ENCODE measurements at regions not wholly inside any gene's neighbourhood (a gene's known extent, or its start where the extent isn't known, plus 50 kb on each side); places are given as distances from the start of the nearest gene placed in this dataset.

DNA sequence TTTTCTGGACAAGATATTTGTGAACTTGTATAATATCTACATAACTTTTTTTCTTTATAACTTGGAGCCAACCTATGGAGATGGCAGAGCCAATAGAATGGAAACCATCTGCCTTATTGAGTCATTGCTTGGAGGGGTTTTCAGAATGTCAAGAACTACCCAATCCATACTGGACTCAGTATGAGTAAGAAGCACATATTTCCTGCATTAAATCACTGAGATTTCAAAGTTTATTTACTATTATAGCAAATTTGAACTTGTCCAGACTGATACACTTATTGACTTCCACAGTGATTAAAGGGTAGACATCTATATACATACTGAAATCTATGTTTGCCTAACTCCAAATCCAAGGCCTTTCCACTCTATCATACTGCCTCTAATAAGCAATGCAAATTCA, 704.0 kb downstream of the KCNA4 start:
- DNase-seq (ENCODE audit: low read depth, low spot score): no peak
- in situ Hi-C loops (cut with HindIII; ENCODE audit: low pct_unique_long_range_greater_than_20kb, low sequenced_read_pairs): no loop called here

DNA sequence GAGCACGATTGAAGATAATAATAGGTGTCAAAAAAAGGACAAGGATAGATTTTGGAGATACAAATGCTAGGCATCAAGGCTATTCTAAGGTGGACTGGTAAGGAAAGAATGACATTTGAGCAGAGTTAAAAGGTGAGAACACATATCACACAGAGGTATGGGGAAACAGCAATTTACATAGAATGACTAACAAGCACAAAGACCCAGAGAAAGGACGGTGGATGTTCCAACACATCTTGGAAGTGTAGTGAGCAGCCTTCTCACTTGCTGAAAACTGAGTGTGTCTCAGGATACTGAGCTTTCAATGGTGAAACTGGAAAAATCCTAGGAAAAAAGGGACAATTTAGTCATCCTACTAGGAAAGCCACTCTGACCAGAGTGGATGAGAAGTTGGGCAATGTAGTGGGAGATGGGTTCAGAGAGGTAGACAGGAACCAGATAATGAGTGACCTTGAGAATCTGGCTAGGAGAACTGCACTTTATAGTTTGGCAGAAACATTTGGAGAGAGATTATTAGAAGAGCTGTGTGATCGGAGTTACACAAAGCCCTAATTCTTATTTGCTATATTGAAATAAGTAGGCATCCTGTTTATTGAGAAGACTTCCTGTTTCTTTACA, 706.0 kb downstream of the KCNA4 start:
- in situ Hi-C loops (cut with HindIII; ENCODE audit: low pct_unique_long_range_greater_than_20kb, low sequenced_read_pairs): no loop called here
- no peak for DNase-seq (ENCODE audit: low read depth, low spot score)

DNA sequence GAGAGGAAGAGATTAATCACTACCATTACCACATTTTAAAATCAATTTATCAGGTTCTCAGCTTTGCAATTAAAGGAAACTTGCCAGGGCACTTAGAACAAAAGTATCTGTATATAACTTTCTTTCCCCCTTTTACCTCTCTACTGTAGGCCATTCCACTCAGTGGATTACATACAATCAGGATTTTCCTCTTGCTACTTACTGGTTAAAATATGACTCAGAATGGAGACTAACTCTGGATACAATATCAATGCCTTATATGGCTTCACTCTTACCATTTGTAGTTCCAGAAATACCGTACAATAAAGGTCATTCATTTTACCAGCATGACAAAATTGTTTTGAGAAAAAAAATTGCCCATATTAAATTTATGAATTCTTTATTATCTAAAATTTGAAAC, 706.8 kb downstream of the KCNA4 start:
- in situ Hi-C loops (cut with HindIII; ENCODE audit: low pct_unique_long_range_greater_than_20kb, low sequenced_read_pairs): no loop called here
- DNase-seq (ENCODE audit: low read depth, low spot score): no peak

DNA sequence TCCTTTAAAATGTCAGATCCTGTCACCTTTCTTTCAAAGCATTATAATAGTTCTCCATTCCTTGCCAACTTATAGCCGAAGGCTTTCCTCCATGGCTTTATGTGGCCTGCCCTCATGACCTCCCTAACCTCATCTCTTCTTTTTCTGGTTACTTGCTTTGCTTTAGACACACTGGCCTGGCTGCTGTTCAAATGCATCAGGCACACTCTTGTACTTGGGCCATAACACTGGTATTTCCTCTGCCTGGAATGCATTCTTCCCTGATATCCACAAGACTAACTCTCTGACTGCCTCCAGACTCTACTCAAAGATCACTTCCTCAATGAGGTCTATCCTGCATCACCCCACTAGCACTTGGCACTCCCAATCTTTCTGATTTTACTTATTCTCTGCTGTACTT, 710.3 kb downstream of the KCNA4 start:
- DNase-seq (ENCODE audit: low read depth, low spot score): peak; percentile 54
- in situ Hi-C loops (cut with HindIII; ENCODE audit: low pct_unique_long_range_greater_than_20kb, low sequenced_read_pairs): no loop called here

DNA sequence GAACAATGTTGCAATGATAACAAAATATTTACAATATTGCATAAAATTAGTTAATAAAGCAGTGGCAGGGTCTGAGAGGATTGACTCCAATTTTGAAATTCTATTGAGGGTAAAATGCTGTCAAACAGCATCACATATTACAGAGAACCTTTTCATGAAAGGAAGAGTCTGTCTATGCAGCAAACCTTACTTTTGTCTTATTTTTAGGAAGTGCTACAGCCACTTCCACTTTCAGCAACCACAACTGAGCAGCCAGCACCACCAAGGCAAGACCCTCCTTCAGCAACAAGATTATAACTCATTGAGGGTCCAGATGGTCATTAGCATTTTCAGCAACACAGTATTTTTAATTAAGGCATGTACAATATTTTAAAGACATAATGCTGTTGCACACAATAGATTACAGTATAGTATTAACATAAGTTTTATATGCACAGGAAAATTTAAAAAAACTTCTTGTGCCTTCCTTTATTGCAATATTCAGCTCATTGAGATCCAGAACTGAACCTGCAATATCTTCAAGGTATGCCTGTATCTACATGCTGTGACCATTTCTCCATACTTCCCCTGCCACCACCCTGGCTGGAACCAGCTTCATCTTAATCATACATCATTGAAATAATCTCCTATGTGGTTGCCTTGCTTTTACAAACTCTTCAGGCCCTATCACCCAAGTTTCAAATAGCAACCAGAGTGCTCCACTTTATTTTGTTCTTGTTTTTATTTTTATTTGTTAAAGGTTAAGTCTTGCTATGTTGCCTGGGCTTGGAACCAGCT, 711.2 kb downstream of the KCNA4 start:
- in situ Hi-C loops (cut with HindIII; ENCODE audit: low pct_unique_long_range_greater_than_20kb, low sequenced_read_pairs): no loop called here
- DNase-seq (ENCODE audit: low read depth, low spot score): no peak

DNA sequence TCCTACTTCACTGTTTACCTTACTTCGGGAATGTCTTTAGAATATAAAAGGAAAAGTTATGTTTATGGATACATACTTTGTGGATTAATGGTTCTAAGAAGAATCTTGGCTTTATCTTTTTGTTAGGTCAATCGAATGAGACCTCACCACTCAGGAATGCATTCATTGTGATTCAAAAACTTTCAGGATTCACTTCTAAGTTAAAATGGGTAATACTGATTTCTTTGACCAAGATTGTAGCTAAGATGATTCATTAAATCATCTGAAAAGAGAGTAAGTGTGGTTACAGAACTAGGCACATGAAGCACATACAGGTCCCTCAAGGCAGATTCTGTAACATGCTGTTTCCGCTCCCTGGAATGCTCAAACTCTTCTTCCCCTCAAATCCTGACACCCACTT, 716.4 kb downstream of the KCNA4 start:
- in situ Hi-C loops (cut with HindIII; ENCODE audit: low pct_unique_long_range_greater_than_20kb, low sequenced_read_pairs): no loop called here
- no peak for DNase-seq (ENCODE audit: low read depth, low spot score)

DNA sequence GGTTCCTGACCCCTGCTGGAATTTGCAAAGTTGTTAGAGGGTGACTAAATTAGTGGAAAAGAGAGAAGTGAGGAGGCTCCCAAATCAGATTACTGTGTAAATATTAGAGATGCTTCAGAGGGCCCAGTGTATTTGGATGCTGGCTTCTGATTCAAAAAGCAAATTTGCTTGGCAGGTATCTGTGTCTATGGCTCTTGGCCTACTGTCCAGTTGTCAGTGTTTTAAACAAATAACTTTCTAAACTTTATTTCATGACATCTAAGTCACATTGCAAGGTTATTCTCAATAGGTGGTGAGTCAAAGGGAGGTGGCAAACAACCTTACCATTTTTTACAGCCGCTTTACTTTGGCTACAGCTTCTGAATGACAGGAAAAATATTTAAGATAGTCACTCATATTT, 720.1 kb downstream of the KCNA4 start:
- DNase-seq (ENCODE audit: low read depth, low spot score): no peak
- in situ Hi-C loops (cut with HindIII; ENCODE audit: low pct_unique_long_range_greater_than_20kb, low sequenced_read_pairs): no loop called here

DNA sequence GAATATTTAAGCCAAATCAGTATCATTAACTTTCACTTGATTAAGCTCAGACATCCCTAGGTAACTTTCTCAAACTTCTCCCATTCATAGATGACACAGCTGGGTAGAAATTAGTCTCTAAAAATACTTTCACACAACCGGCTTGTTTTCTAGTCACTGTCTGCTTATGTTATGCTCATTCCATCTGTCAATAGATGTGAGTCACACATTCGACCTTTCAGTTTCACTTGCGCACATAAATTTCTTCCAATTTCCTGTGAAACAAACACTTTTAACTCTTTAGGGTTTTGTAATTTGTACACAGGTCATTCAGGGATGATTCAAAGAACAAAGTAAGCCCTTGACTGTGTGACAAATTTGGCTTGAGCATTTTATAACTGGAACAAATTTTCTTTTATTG, 723.0 kb downstream of the KCNA4 start:
- in situ Hi-C loops (cut with HindIII; ENCODE audit: low pct_unique_long_range_greater_than_20kb, low sequenced_read_pairs): no loop called here

DNA sequence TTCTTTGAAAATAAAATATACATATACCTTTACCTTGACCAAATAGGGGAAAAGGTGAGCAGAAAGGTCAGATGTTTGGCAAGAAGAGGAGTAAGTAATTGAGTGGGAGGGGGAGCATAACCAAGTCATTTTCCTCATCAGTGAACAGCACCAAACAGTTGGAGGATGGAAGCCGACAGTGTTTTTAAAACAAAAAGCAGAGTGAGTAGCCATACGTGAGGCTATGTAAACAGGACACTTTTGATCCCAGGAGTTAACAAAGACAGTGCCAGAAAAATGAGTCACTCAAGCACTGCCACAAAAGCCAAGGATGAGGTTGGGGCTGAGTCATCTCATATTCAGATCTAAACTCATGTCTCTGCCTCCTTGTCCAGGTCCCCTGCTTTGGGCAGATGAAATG, 734.7 kb downstream of the KCNA4 start:
- in situ Hi-C loops (cut with HindIII; ENCODE audit: low pct_unique_long_range_greater_than_20kb, low sequenced_read_pairs): no loop called here
- DNase-seq (ENCODE audit: low read depth, low spot score): peak; percentile 43

More for the DNA sequence above, 723.0 kb downstream of the KCNA4 start:
- peak; percentile 94 for DNase-seq (ENCODE audit: low read depth, low spot score)

DNA sequence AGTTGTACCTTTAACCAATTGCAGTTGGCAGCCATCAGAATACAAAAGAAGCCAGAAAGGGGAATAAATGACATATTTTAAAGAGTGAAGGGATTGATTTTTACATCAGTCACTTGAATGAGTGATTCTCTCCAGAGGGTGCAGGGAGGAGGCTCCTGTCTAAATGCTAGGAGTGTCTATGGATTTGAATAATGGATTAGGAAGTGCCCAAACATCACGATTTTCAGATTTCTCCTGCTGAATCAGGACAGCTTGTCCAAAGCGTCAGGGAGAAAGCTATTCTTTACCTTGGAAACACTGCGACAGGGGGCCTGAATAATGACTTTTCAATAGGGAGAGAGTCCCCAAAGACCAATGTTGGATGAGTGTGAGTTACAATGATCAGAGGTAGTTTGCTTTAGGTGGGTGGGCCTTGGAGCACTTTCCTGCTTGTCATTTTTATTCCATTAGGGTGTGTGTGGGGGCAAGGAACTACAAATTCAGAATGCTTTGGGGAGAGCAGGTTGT, 735.5 kb downstream of the KCNA4 start:
- in situ Hi-C loops (cut with HindIII; ENCODE audit: low pct_unique_long_range_greater_than_20kb, low sequenced_read_pairs): no loop called here
- DNase-seq (ENCODE audit: low read depth, low spot score): no peak

DNA sequence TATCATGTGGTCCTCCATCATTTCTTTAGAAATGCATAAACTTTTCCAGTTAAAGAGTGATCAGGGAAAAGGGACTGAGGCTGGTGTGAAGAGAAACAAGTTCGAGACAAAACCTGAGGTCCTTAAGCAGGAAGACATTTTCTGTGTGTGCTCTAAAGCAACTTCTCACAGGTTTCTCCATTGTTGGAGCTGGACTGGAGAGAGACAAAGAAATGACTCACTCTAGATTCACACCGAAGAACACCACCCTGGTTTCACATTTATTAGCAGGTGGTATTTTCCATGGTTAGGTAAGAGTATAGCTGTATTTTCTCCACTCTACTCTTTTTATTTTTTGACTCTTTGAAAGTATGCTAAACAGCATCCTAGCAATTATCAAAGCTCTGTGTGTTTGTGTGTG, 736.4 kb downstream of the KCNA4 start:
- no peak for DNase-seq (ENCODE audit: low read depth, low spot score)
- in situ Hi-C loops (cut with HindIII; ENCODE audit: low pct_unique_long_range_greater_than_20kb, low sequenced_read_pairs): no loop called here

DNA sequence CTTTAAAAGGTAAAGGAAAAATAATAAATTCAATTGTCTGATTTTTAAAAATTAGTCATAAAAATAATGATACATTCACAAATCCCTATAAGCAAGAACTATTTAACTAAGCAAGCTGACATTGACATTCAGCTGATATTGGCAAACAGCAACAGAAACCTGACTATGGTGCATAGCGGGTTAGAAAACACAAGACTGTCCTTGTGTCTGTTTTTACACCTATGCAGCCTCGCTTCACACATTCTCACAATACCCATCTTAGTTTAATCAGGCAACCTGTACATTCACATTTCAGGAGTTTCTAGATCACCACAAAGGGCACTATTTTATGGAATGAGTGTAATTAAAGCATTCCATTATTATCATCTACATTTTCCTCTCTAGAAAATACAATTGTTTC, 737.1 kb downstream of the KCNA4 start:
- in situ Hi-C loops (cut with HindIII; ENCODE audit: low pct_unique_long_range_greater_than_20kb, low sequenced_read_pairs): no loop called here
- DNase-seq (ENCODE audit: low read depth, low spot score): no peak

DNA sequence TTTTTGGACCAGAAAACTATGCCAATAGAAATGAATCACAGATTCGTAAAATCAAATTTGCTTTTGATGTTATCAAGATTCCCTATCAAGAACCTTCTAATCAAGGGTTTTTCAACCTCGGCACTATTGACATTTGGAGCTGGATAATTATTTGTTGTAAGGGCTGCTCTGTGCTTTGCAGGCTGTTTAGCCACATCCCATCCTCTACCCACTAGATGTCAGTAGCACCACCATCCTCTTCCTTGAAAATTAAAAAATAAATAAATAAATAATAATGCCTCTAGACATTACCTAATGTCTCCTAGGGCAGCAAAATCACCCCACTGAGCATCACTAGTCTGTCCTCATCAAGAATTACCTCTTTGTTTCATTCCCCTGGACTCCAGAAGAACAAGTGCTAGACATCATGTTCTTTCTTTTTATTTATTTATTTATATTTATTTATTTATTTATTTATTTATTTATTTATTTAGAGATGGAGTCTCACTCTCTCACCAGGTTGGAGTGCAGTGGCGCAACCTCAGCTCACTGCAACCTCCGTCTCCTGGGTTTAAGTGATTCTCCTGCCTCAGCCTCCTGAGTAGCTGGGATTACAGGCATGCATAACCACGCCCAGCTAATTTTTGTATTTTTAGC, 744.7 kb downstream of the KCNA4 start:
- in situ Hi-C loops (cut with HindIII; ENCODE audit: low pct_unique_long_range_greater_than_20kb, low sequenced_read_pairs): no loop called here
- DNase-seq (ENCODE audit: low read depth, low spot score): peak; percentile 67

DNA sequence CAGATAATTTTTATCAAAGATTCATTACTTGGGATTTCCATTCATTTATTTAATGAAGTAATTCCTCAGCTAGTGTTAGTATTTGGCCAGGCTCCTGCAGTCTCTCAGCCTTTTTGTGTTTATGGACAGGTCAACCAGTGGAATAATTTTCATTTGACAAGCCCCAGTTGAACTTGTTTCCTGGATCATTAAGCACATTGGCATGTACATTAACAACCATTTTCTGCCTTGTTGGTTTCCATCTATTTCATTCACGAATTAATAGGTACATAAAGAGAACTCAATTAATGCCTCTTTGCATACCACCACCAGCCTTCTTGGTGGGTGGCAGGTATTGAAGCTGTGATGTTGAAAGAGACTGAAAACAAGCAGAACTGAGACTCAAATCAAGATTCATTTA, 745.2 kb downstream of the KCNA4 start:
- in situ Hi-C loops (cut with HindIII; ENCODE audit: low pct_unique_long_range_greater_than_20kb, low sequenced_read_pairs): no loop called here
- no peak for DNase-seq (ENCODE audit: low read depth, low spot score)

DNA sequence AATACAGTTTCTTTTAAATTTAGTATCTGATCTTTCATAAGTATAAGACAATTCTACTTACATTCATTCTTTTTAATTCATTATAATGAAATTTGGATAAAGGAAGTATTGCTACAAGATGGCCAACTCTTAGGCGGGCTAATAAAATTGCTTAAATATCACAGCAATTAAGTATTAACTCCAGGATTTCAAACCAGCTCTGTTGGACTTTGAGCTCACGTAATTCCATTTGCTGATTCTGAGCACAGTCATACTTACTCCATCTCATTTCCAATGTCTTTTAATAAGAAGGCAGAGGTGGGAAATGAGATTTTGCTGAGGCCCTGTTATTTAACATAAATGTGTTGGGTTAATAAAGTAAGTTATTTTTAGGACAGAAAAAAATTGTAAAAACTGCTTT, 748.1 kb downstream of the KCNA4 start:
- no peak for DNase-seq (ENCODE audit: low read depth, low spot score)
- in situ Hi-C loops (cut with HindIII; ENCODE audit: low pct_unique_long_range_greater_than_20kb, low sequenced_read_pairs): no loop called here

DNA sequence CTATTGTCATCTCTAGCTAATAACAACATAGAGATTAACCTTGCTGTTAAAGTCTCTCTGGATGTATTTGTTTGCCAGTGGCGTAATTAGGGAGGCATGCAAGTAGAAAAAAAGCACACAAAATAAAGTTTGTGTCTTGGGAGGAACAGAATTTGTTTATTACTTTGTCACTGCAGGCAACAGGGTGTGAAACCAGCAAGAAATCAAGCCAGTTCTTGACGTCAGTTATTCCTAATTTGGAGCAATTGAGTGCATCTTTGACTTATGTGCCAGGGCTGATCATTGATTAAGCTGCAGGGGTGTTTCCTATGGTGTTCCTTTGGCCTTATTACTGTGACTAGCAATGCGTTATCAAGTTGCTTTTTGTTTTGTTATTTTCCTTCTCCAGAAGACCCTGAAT, 751.0 kb downstream of the KCNA4 start:
- in situ Hi-C loops (cut with HindIII; ENCODE audit: low pct_unique_long_range_greater_than_20kb, low sequenced_read_pairs): no loop called here
- DNase-seq (ENCODE audit: low read depth, low spot score): no peak

DNA sequence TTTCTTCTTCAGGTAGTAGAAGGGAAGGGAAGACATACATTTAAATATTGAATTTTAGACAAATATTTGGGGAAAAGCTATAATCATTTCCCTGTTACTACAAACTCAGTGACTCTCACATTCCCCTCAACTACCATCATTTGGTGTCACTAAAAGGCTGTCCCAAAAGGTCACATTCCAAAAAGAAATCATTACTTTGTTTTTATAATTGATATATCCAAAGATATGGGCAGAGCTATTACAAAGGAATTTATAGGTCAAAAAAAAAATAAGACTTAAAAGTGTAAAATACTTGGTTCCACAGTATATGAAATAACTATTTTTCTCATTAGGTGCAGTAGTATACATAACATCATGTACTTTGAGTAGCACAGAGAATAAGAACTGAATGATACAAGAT, 751.4 kb downstream of the KCNA4 start:
- in situ Hi-C loops (cut with HindIII; ENCODE audit: low pct_unique_long_range_greater_than_20kb, low sequenced_read_pairs): no loop called here
- DNase-seq (ENCODE audit: low read depth, low spot score): no peak

DNA sequence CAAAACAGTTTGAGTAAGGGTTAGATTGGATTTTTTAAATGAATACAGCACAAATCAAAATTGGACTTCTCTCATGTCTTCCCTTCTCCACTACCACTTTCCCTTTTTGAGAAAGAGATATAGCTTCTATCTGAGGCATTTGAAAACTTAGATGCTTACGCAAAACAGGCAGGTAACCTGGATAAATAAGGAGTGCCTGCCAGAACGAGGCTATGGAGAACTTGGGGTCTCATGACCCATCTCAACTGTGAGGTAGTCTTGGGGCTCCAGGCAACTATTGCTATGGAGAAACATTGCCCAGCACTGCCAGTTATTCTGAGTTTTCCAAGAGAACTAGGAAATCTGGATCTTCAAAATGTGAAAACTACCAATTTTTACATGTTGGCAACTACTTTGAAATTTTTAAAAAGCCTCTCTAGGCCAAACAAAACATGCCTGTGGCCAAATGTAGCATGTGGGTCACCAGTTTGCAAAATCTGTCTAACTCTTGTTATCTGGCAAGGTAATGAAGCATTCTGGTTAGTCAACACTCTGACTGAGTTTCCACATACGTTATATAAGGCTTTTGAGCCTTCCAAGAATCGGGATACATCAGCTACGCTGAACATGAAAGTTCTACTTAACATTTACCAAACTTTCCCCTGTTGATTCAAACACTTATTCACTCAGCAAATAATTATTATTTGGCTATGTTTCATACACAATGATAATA, 752.7 kb downstream of the KCNA4 start:
- no peak for DNase-seq (ENCODE audit: low read depth, low spot score)
- in situ Hi-C loops (cut with HindIII; ENCODE audit: low pct_unique_long_range_greater_than_20kb, low sequenced_read_pairs): no loop called here

Data from SK-MEL-5 (cell line).